ENCODE measurements at regions not wholly inside any gene's neighbourhood (a gene's known extent, or its start where the extent isn't known, plus 50 kb on each side); places are given as distances from the start of the nearest gene placed in this dataset.

GRCh38 chr3:170697131-170697530, 111.3 kb upstream of the SLC7A14 start:
- no peak overlapping the region for H3K4me3 ChIP-seq
- intact Hi-C loops (cut with DNase I; ENCODE audit: low total_unique reads) = no loop called here
- TF ChIP-seq CTCF (IDR thresholded peaks at IDR 0.05) = no peak

GRCh38 chr3:170695486-170696064, 109.7 kb upstream of the SLC7A14 start:
- no peak for DNase-seq
- TF ChIP-seq CTCF (IDR thresholded peaks at IDR 0.05) = no peak
- Histone ChIP-seq H3K27ac (no peak overlapping the region), H3K4me3 (no peak overlapping the region), H3K36me3 (no peaks in the 10 kb centered on the region), H3K27me3 (no peaks in the 10 kb centered on the region), H3K9me3 (no peaks in the 10 kb centered on the region), H3K4me1 (peaks cover 0 to 21% (median 0%) of the 10 kb centered on the region in 4 donors)
- intact Hi-C loops (cut with DNase I; ENCODE audit: low total_unique reads) = no loop called here

More at GRCh38 chr3:170697131-170697530, 111.3 kb upstream of the SLC7A14 start:
- no peaks in the 10 kb centered on the region for H3K27me3 ChIP-seq
- peaks cover 0 to 21% (median 0%) of the 10 kb centered on the region in 4 donors for H3K4me1 ChIP-seq
- DNase-seq = no peak
- H3K9me3 ChIP-seq = no peaks in the 10 kb centered on the region
- no peaks in the 10 kb centered on the region for H3K36me3 ChIP-seq
- H3K27ac ChIP-seq = no peak overlapping the region

- Histone ChIP-seq H3K9me3 (no peaks in the 10 kb centered on the region), H3K4me3 (no peak overlapping the region), H3K27ac (no peak overlapping the region), H3K4me1 (peaks cover 0 to 25% (median 10%) of the 10 kb centered on the region in 4 donors), H3K27me3 (no peaks in the 10 kb centered on the region), H3K36me3 (no peaks in the 10 kb centered on the region)
- DNase-seq = no peak
- TF ChIP-seq CTCF (IDR thresholded peaks at IDR 0.05) = no peak
- intact Hi-C loops (cut with DNase I; ENCODE audit: low total_unique reads) = no loop called here
These were observed 106.8 kb upstream of the SLC7A14 start for GRCh38 chr3:170692720-170693119.

- no peak for DNase-seq
- no peak for TF ChIP-seq CTCF (IDR thresholded peaks at IDR 0.05)
- Histone ChIP-seq H3K27me3 (no peaks in the 10 kb centered on the region), H3K36me3 (no peaks in the 10 kb centered on the region), H3K9me3 (no peaks in the 10 kb centered on the region), H3K4me1 (peaks cover 0 to 23% (median 10%) of the 10 kb centered on the region in 4 donors), H3K27ac (peak overlapping the region in 1 of 2 donors; percentile 25), H3K4me3 (no peak overlapping the region)
- intact Hi-C loops (cut with DNase I; ENCODE audit: low total_unique reads) = no loop called here
These were observed 104.7 kb upstream of the SLC7A14 start for GRCh38 chr3:170690661-170690981.

- Histone ChIP-seq H3K9me3 (no peaks in the 10 kb centered on the region), H3K36me3 (no peaks in the 10 kb centered on the region), H3K4me3 (no peak overlapping the region), H3K27me3 (no peaks in the 10 kb centered on the region), H3K4me1 (peaks cover 0 to 23% (median 10%) of the 10 kb centered on the region in 4 donors), H3K27ac (peak overlapping the region in 1 of 2 donors; percentile 50)
- intact Hi-C loops (cut with DNase I; ENCODE audit: low total_unique reads) = no loop called here
- DNase-seq = peak in 1 of 2 donors; percentile 42
- TF ChIP-seq CTCF (IDR thresholded peaks at IDR 0.05) = peak; percentile 27 to 45
These were observed 104.2 kb upstream of the SLC7A14 start for GRCh38 chr3:170689893-170690660.

Data from tibial artery (tissue), 4 donors.